Brain microvascular endothelial cell (primary cell): ENCODE measurements at regions not wholly inside any gene's neighbourhood (a gene's known extent, or its start where the extent isn't known, plus 50 kb on each side); places are given as distances from the start of the nearest gene placed in this dataset.

Experiments used
- DNase-seq: peaks from one replicate; pipeline ENCODE4 v3.0.0-alpha.2; 2020
- H3K27ac ChIP-seq: fragments of 250-450 bp; sonication (Bioruptor Pico); 2 replicates; pipeline ENCODE4 v1.5.1; 2020; ENCODE audit warnings: mild to moderate bottlenecking, moderate library complexity
- H3K27me3 ChIP-seq: fragments of 250-450 bp; sonication (Bioruptor Pico); replicated peaks from 2 replicates; pipeline ENCODE4 v1.5.1; 2020; ENCODE audit warnings: mild to moderate bottlenecking
- H3K36me3 ChIP-seq: fragments of 250-450 bp; sonication (Bioruptor Pico); replicated peaks from 2 replicates; pipeline ENCODE4 v1.5.1; 2020; ENCODE audit warnings: mild to moderate bottlenecking
- H3K4me3 ChIP-seq: 2 replicates; pipeline ENCODE4 v1.5.1; 2011; ENCODE audit warnings: low read depth, mild to moderate bottlenecking, control low read depth, low read length, moderate library complexity
- in situ Hi-C: cut with HindIII; loops from 2 replicates; pipeline ENCODE4 v1.10.0; 2017; ENCODE audit warnings: low sequenced_read_pairs, low pct_ligation_motif_present
- TF ChIP-seq, protein P1 (sequence below): IDR thresholded peaks from 2 replicates; pipeline ENCODE4 v1.5.1; 2011; ENCODE audit warnings: low read depth, mild to moderate bottlenecking, moderate library complexity, low read length, control low read depth, inconsistent platforms; ENCODE audit errors: missing control alignments

DNA sequence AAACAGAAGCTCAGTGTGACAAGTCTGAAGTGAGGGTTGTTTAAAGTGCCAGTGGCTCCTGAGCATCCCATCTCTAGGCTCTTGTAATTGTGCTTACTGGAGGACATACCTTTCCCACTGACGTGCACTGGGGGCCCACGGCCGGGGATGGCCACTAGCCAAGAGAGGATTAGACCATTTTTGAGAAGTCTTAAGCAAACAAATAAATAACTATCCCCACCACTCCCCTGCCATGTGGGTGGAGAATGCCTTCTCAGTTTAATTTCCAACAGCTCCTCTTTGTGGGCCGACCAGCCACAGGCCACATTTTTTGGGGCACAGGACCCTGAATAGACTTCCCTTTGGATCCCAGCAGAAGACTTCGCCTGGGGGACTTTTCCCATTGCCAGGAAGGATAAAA lies 125.0 kb upstream of the MSX1 start:
- H3K27ac ChIP-seq = no peak overlapping the region
- H3K36me3 ChIP-seq = no peaks in the 10 kb centered on the region
- TF ChIP-seq, protein P1, sequence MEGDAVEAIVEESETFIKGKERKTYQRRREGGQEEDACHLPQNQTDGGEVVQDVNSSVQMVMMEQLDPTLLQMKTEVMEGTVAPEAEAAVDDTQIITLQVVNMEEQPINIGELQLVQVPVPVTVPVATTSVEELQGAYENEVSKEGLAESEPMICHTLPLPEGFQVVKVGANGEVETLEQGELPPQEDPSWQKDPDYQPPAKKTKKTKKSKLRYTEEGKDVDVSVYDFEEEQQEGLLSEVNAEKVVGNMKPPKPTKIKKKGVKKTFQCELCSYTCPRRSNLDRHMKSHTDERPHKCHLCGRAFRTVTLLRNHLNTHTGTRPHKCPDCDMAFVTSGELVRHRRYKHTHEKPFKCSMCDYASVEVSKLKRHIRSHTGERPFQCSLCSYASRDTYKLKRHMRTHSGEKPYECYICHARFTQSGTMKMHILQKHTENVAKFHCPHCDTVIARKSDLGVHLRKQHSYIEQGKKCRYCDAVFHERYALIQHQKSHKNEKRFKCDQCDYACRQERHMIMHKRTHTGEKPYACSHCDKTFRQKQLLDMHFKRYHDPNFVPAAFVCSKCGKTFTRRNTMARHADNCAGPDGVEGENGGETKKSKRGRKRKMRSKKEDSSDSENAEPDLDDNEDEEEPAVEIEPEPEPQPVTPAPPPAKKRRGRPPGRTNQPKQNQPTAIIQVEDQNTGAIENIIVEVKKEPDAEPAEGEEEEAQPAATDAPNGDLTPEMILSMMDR = no peak
- H3K27me3 ChIP-seq = peaks cover 8% of the 10 kb centered on the region
- in situ Hi-C loops = no loop called here
- DNase-seq = no peak
- no peak overlapping the region for H3K4me3 ChIP-seq

DNA sequence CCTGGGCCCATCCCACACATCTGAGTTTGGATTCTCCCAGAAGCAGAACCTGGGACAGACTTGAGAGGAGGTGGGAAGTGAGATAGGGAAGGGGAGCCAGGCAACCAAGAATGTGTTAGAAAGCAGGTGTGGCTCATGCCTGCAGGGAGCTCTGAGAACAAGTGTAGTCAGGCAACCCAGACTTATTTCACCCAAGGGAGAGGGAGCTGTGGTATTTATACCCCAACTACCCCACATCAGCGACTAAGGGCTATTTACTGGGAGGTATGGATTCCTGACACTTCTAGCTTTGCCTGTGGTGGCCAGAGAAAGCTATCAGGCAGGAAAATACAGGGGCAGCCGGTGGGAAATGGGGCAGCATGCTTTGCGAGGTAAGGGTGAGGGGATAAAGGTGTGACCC lies 125.8 kb upstream of the MSX1 start:
- TF ChIP-seq, protein P1 = no peak
- no peak for DNase-seq
- Histone ChIP-seq H3K36me3 (no peaks in the 10 kb centered on the region), H3K27ac (no peak overlapping the region), H3K27me3 (peaks cover 8% of the 10 kb centered on the region), H3K4me3 (no peak overlapping the region)
- in situ Hi-C loops = no loop called here

DNA sequence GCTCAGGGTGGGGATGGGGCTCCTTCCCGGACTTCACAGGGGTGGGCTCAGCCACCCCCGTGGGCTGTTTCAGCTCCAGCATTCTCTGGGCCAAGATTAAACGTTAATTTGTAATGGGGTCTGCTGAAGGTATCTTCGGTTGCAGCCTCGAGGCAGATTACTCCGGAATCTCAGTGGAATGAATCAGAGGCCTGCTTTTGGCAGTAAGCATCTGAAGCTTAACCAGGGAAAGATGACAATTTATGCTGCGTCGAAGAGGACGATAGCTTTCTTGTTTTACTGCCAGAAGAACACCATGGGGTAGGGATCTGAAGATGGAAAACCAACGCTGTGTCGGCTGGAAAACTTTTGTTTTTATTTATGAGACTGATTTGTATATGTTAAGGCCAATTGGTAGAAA lies 129.2 kb upstream of the MSX1 start:
- Histone ChIP-seq H3K36me3 (no peaks in the 10 kb centered on the region), H3K27ac (no peak overlapping the region), H3K4me3 (no peak overlapping the region), H3K27me3 (no peaks in the 10 kb centered on the region)
- DNase-seq = no peak
- in situ Hi-C loops = no loop called here
- TF ChIP-seq, protein P1 = no peak

DNA sequence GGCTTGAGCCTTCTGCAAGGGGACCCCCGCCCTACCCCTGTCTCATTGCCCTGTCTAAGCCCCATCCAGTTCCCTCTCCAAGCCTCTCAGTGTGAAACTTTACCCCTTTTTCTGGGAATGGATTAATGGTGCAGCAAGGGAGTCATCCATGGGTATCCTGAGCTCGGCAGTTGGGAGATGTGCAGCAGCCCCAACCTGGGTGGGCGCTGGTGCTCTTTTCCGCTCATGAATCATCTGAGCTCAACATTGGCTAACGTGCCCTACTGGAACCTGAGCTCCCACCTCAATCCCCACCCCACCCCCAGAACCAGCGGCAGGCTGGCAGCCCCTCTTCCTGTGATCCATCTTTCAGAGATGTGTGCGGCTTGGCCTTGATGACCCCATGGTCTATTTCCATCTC lies 130.3 kb upstream of the MSX1 start:
- TF ChIP-seq, protein P1 = no peak
- Histone ChIP-seq H3K4me3 (no peak overlapping the region), H3K36me3 (no peaks in the 10 kb centered on the region), H3K27ac (no peak overlapping the region), H3K27me3 (no peaks in the 10 kb centered on the region)
- DNase-seq = no peak
- in situ Hi-C loops = no loop called here

DNA sequence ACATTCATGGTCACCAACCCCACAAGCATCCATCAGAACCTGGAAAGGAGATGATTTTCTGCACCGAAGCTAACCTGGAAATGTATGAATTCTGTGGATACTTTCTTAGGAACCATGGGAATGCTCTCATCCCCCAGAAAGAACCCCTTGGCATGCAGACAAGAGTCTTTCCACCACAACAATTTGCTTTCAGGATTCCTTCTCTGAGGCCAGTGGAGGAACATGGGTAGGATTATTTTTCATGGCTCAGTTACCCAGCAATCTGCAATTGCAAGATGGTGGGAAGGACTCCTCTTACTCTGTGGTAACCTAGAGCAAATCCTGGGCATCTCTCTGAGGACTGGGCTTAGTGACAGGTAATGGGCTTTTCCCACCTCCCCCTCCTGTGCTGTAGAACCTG lies 131.9 kb upstream of the MSX1 start:
- TF ChIP-seq, protein P1 = no peak
- H3K36me3 ChIP-seq = no peaks in the 10 kb centered on the region
- in situ Hi-C loops = no loop called here

DNA sequence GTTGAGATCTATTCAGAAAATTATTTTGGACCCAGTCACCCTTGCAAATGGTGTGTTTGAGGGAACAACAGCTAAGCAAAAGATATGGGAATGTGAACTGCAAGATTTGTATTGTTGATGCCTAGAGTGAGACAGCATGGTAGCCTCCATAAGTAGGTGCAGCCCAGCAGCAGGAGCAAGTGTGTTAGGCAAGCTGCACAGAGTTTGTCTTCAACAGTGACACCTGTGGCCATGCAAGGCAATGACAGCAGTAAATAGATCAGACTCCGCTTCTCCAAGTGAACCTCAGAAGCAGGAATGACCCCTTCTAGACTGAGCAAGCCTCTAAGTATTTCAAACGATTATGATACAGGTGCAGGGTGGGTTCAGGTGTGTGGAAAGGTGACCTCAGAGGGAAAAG lies 133.4 kb upstream of the MSX1 start:
- Histone ChIP-seq H3K27ac (no peak overlapping the region), H3K36me3 (no peaks in the 10 kb centered on the region), H3K27me3 (no peaks in the 10 kb centered on the region), H3K4me3 (no peak overlapping the region)
- TF ChIP-seq, protein P1 = peak; percentile 58
- in situ Hi-C loops = no loop called here
- DNase-seq = no peak

More for the DNA sequence above, 131.9 kb upstream of the MSX1 start:
- DNase-seq = no peak
- Histone ChIP-seq H3K4me3 (no peak overlapping the region), H3K27me3 (no peaks in the 10 kb centered on the region), H3K27ac (no peak overlapping the region)
